LNCAP (cell line): ENCODE measurements at regions not wholly inside any gene's neighbourhood (a gene's known extent, or its start where the extent isn't known, plus 50 kb on each side); places are given as distances from the start of the nearest gene placed in this dataset.

Source experiments
- CTCF ChIP-seq: fragments of 450-650 bp; IDR thresholded peaks from 2 replicates; pipeline ENCODE4 v1.5.1; 2017; ENCODE audit warnings: mild to moderate bottlenecking

- no peak for TF ChIP-seq CTCF
Observed at GRCh38 chr2:14552286-14552685, 80.2 kb upstream of the LRATD1 start.

DNA sequence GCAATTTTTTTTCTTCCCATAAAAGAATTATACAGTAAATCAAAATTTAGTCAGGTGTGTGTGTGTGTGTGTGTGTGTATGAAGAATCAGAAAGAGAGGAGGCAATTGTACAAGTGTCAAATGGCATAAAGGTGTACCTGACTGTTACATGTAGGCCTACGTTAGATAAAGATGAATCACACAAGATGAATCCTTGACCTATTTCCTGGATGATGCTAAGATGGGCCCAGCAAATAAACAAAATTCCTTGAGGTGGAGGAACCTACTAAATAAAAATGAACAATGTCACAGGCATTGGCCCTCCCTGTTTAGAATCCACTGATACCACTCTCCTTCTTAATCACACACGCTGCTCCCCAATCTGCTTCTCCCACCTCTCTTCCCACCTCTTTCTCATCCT lies 79.7 kb upstream of the LRATD1 start:
- TF ChIP-seq CTCF: no peak

GRCh38 chr2:14554849-14555545 lies 77.5 kb upstream of the LRATD1 start:
- no peak for TF ChIP-seq CTCF

DNA sequence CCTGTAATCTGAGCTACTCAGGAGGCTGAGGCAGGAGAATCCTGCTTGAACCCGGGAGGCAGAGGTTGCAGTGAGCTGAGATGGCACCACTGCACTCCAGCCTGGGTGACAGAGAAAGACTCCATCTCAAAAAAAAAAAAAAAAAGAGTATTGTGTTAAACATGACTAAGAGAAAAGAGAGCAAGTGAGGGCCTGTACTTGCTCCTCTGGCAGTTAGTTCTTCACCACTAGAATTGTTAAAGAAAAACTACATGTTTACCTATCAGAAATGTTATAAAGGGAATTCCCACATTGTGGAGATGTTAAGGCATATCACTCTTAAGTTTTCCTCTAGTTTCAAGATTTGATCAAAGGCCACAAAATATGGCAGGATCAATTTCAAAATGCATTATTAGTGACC lies 75.4 kb upstream of the LRATD1 start:
- no peak for TF ChIP-seq CTCF

DNA sequence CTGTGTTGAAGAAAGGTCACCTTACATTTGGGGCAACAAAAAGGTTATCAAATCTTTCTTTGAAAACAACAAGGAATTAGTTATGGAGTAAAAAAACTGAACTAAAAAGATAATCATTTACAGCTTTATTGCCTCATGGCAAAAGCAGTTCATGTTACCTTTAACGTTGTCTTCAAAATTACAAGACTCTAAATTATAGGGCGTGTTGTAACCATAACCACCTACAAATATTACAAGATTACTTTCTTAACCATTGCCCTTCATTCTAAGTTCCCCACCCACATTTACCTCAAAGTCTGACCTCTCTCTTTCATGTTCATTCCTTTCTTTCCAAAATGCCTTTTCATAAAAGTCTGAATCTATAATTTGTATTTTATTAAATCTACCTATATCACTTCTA lies 74.6 kb upstream of the LRATD1 start:
- TF ChIP-seq CTCF: no peak

GRCh38 chr2:14558335-14558919 lies 74.1 kb upstream of the LRATD1 start:
- TF ChIP-seq CTCF: no peak

DNA sequence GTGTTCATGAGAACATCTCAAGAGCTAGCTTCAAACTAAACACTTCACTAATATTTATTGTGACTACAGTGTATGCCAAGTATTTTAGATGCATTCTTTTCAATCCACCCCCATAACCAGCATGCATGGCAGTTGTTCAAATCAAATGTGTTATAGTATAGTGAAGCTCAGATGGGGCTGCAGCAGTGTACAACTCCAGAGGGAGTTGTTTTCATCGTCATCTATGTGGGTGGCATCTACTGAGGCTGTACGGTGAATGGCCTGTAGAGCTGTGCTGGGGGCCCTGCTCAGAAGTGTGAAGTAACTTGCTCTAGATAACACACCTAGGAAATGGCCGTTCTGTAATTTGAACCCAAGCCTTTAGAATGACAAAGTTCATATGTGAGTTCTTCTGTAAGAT lies 71.8 kb upstream of the LRATD1 start:
- TF ChIP-seq CTCF: no peak

- no peak for TF ChIP-seq CTCF
Observed at GRCh38 chr2:14563324-14563723, 69.2 kb upstream of the LRATD1 start.
